ENCODE measurements at regions not wholly inside any gene's neighbourhood (a gene's known extent, or its start where the extent isn't known, plus 50 kb on each side); places are given as distances from the start of the nearest gene placed in this dataset.
"Not testable (repeated sequence)": the region's sequence is repeated elsewhere in the genome, so short reads cannot be mapped to it uniquely, and the experiment has no call there.

DNA sequence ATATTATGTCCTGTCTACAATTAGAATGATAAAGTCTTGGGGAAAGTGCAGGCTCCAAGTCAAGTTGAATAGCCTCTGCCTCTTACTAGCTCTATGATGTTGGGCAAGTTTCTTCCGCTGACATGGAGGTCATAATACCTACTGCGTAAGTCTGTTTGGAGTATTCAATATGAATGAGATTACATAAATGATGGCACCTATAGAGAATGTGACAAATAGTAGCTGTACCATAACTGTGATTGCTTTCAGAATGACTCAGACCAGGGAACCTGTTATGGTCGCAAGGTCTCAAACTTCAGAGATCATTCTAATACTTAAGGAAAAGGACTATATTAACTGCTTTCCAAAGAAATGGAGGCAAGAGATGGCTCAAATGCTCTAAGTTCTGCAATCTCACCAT is 94.0 kb upstream of the ABCA1 start:
- H3K9me3 Mint-ChIP-seq (ENCODE audit: unreplicated experiment), result no peaks in the 10 kb centered on the region
- no peaks in the 10 kb centered on the region for H3K36me3 Mint-ChIP-seq (ENCODE audit: insufficient read depth, unreplicated experiment)
- ChIA-PET CTCF (interaction anchor here (1.0 to 1.1 kb wide), 2 partner anchors 10 to 31 kb away, joined by 3 to 4 read pairs; no protein-coding TSS in a partner anchor), POLR2A (no interaction called here)
- no peak overlapping the region for H3K27ac Mint-ChIP-seq (ENCODE audit: low read depth, unreplicated experiment)
- intact Hi-C loops (cut with micrococcal nuclease), result no loop called here
- no peak for DNase-seq (ENCODE audit: unreplicated experiment)
- BruUV-seq (replicated peaks), result no TSS peak
- no peaks in the 10 kb centered on the region for H3K27me3 Mint-ChIP-seq (ENCODE audit: insufficient read depth, unreplicated experiment)
- H3K4me1 Mint-ChIP-seq (ENCODE audit: insufficient read depth, unreplicated experiment), result no peaks in the 10 kb centered on the region
- TF ChIP-seq, protein P1, sequence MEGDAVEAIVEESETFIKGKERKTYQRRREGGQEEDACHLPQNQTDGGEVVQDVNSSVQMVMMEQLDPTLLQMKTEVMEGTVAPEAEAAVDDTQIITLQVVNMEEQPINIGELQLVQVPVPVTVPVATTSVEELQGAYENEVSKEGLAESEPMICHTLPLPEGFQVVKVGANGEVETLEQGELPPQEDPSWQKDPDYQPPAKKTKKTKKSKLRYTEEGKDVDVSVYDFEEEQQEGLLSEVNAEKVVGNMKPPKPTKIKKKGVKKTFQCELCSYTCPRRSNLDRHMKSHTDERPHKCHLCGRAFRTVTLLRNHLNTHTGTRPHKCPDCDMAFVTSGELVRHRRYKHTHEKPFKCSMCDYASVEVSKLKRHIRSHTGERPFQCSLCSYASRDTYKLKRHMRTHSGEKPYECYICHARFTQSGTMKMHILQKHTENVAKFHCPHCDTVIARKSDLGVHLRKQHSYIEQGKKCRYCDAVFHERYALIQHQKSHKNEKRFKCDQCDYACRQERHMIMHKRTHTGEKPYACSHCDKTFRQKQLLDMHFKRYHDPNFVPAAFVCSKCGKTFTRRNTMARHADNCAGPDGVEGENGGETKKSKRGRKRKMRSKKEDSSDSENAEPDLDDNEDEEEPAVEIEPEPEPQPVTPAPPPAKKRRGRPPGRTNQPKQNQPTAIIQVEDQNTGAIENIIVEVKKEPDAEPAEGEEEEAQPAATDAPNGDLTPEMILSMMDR (IDR thresholded peaks at IDR 0.05; ENCODE audit: unreplicated experiment), result no peak
- H3K4me3 Mint-ChIP-seq (ENCODE audit: unreplicated experiment), result no peak overlapping the region

DNA sequence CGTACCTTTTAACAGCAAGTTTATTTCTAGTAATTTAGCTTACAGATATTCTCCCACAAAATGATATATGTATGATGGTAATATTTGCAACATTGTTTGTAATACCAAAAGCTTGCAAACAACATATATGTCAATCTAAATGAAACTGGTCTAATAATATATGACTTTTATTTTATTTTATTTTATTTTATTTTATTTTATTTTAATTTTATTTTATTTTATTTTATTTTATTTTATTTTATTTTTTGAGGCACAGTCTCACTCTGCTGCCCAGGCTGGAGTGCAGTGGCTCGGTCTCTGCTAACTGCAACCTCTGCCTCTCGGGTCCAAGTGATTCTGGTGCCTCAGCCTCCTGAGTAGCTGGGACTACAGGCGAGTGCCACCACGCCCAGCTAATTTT is 94.6 kb upstream of the ABCA1 start:
- H3K4me3 Mint-ChIP-seq (ENCODE audit: unreplicated experiment); H3K9me3 Mint-ChIP-seq (ENCODE audit: unreplicated experiment); H3K36me3 Mint-ChIP-seq (ENCODE audit: insufficient read depth, unreplicated experiment); H3K4me1 Mint-ChIP-seq (ENCODE audit: insufficient read depth, unreplicated experiment); H3K27me3 Mint-ChIP-seq (ENCODE audit: insufficient read depth, unreplicated experiment); BruUV-seq (replicated peaks); intact Hi-C loops (cut with micrococcal nuclease); H3K27ac Mint-ChIP-seq (ENCODE audit: low read depth, unreplicated experiment); DNase-seq (ENCODE audit: unreplicated experiment): not testable (repeated sequence)
- POLR2A ChIA-PET, result interaction anchor here (1.2 kb wide), 1 partner anchor 42 kb away, joined by 3 read pairs; no protein-coding TSS in a partner anchor
- CTCF ChIA-PET, result interaction anchor here (1.0 to 1.2 kb wide), 3 partner anchors 9 to 159 kb away, joined by 3 to 5 read pairs (median 4); no protein-coding TSS in a partner anchor

DNA sequence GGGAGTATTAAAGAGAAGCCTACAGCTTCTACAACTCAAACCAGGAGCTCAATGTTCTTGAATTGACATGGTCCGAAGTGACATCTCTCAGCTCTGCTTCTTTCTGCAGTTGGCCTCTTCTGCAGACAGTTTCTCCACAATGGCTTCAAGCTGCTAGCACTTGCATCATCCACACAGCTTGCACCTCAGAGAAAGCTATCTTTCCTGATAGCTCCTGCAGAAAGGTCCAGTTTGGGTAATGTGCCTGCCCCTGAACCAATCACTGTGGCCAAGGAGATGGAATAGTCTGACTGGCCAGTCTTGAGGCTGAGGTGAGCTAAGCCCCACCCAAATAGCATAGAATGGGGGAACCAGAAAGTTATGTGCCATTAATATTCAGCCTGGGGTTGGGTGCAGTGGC is 95.8 kb upstream of the ABCA1 start:
- TF ChIP-seq, protein P1 (IDR thresholded peaks at IDR 0.05; ENCODE audit: unreplicated experiment), result no peak
- Mint-ChIP-seq H3K4me3 (ENCODE audit: unreplicated experiment) (no peak overlapping the region), H3K27ac (ENCODE audit: low read depth, unreplicated experiment) (no peak overlapping the region), H3K9me3 (ENCODE audit: unreplicated experiment) (no peaks in the 10 kb centered on the region), H3K4me1 (ENCODE audit: insufficient read depth, unreplicated experiment) (no peaks in the 10 kb centered on the region), H3K36me3 (ENCODE audit: insufficient read depth, unreplicated experiment) (no peaks in the 10 kb centered on the region), H3K27me3 (ENCODE audit: insufficient read depth, unreplicated experiment) (no peaks in the 10 kb centered on the region)
- intact Hi-C loops (cut with micrococcal nuclease), result no loop called here
- ChIA-PET CTCF (interaction anchor here (0.8 kb wide), 1 partner anchor 9 kb away, joined by 3 read pairs; no protein-coding TSS in a partner anchor), POLR2A (interaction anchor here (0.6 to 1.2 kb wide), 2 partner anchors 38 to 43 kb away, joined by 3 read pairs; no protein-coding TSS in a partner anchor)
- BruUV-seq (replicated peaks), result no TSS peak
- DNase-seq (ENCODE audit: unreplicated experiment), result no peak

DNA sequence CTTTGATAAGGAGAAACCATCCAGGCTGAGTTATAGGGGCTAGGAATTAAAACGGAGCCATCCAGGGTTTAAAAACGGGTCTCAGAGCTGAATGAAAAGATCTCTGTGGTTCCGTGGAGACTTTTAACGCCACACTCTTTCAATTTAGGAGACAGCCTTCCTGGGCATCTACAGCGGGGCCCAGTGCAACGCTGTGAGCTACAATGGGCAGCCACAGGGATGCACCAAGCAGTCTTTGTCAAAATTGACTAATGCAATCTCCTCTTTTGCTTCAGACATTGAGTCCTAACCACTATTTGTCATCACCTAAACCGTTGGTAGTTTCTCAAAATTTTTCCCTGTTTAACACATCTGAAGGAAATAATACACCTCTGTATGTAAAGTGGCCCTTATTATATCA is 96.6 kb upstream of the ABCA1 start:
- TF ChIP-seq, protein P1 (IDR thresholded peaks at IDR 0.05; ENCODE audit: unreplicated experiment), result no peak
- no peak for DNase-seq (ENCODE audit: unreplicated experiment)
- Mint-ChIP-seq H3K4me3 (ENCODE audit: unreplicated experiment) (no peak overlapping the region), H3K27ac (ENCODE audit: low read depth, unreplicated experiment) (no peak overlapping the region), H3K27me3 (ENCODE audit: insufficient read depth, unreplicated experiment) (no peaks in the 10 kb centered on the region), H3K4me1 (ENCODE audit: insufficient read depth, unreplicated experiment) (no peaks in the 10 kb centered on the region), H3K36me3 (ENCODE audit: insufficient read depth, unreplicated experiment) (no peaks in the 10 kb centered on the region), H3K9me3 (ENCODE audit: unreplicated experiment) (no peaks in the 10 kb centered on the region)
- POLR2A ChIA-PET, result no interaction called here
- CTCF ChIA-PET, result interaction anchor here (0.8 kb wide), 1 partner anchor 9 kb away, joined by 3 read pairs; no protein-coding TSS in a partner anchor
- intact Hi-C loops (cut with micrococcal nuclease), result no loop called here
- BruUV-seq (replicated peaks), result no TSS peak

DNA sequence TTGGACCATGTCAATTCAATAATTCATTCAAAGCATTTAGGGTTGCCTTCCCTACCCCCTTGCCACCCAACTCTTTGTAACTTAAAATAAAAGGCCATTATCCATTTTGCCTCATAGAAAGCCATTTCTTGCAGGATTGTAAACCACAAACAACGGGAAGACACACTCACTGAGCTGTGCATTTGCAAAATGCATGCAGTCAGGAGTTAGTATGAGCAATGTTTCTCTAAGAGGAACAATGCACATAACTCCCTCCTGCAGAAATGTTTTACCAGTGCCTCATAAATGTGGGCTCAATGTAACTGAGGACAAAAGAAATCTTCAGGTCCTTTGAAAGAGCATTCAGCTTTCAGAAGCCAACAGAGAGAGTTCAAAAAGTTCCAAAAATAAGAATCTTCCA is 98.5 kb upstream of the ABCA1 start:
- ChIA-PET POLR2A (no interaction called here), CTCF (no interaction called here)
- H3K27ac Mint-ChIP-seq (ENCODE audit: low read depth, unreplicated experiment), result no peak overlapping the region
- DNase-seq (ENCODE audit: unreplicated experiment), result no peak
- no peaks in the 10 kb centered on the region for H3K4me1 Mint-ChIP-seq (ENCODE audit: insufficient read depth, unreplicated experiment)
- no peaks in the 10 kb centered on the region for H3K9me3 Mint-ChIP-seq (ENCODE audit: unreplicated experiment)
- H3K4me3 Mint-ChIP-seq (ENCODE audit: unreplicated experiment), result no peak overlapping the region
- TF ChIP-seq, protein P1 (IDR thresholded peaks at IDR 0.05; ENCODE audit: unreplicated experiment), result no peak
- BruUV-seq (replicated peaks), result no TSS peak
- H3K27me3 Mint-ChIP-seq (ENCODE audit: insufficient read depth, unreplicated experiment), result no peaks in the 10 kb centered on the region
- H3K36me3 Mint-ChIP-seq (ENCODE audit: insufficient read depth, unreplicated experiment), result no peaks in the 10 kb centered on the region
- intact Hi-C loops (cut with micrococcal nuclease), result no loop called here

All from MCF 10A (cell line).